HG03108 (cell line): ENCODE measurements at regions not wholly inside any gene's neighbourhood (a gene's known extent, or its start where the extent isn't known, plus 50 kb on each side); places are given as distances from the start of the nearest gene placed in this dataset.
"Not testable (repeated sequence)": the region's sequence is repeated elsewhere in the genome, so short reads cannot be mapped to it uniquely, and the experiment has no call there.

Source experiments
- ATAC-seq: cut with Tn5 transposase; IDR thresholded peaks from one replicate; pipeline ENCODE4 v1.9.1; 2021; ENCODE audit warnings: moderate library complexity; ENCODE audit not compliant: unreplicated experiment

DNA sequence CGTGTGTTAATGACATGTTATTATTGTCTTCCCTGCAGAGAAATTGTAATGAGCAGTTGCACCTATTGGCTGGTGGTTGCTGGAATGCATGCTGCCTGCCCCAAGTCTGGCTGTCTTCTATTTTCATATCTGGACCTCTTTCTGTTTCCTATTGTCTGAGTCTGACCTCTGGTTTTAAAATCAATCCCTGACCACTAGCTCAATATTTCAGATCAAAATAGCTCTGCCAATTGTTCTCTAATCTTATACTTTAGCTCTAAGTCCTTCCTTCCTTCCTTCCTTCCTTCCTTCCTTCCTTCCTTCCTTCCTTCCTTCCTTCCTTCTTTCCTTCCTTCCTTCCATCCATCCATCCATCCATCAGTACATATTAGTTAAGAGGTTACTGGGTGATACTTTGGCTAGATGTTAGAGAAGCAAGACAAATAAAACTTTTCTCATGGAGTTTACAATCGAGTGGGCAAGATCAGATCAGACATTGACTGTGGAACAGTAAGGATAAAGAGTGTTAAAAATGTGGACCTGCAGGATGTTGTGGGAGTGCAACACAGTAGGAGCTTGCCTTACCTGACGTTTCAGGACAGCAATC lies 417.1 kb downstream of the SOCS6 start:
- no peak for ATAC-seq

DNA sequence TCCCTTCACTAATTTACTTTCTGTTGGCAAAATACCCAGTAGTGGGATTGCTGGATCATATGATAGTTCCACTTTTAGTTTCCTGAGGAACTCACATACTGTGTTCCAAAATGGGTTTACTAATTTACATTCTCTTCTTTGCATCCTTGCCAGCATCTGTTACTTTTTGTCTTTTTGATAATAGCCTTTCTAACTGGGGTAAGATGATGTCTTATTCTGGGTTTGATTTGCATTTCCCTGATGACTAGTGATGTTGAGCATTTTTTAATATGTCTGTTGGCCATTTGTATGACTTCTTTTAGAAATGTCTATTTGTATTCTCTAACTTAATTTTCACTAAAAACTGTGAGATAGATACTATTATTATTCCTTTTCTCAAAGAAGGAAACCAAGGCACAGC lies 411.7 kb downstream of the SOCS6 start:
- no peak for ATAC-seq

DNA sequence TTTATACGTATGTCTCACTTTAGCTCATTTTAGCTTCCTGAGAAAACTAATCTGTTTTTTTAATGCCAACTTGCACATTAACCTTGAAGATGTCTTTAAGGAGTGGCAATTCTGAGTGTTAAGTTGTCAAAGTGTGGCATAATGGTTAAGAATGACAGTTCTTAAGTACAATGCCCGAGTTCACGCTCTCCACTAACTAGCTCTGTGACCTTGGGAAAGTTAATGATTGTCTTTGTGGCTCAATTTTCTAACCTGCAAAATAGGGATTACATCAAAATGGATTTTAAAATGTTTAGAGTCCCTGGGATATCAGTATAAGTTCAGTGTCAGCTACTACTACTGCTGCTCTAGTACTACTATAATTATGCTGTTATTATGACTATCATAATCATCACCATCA lies 409.7 kb downstream of the SOCS6 start:
- ATAC-seq, result no peak

DNA sequence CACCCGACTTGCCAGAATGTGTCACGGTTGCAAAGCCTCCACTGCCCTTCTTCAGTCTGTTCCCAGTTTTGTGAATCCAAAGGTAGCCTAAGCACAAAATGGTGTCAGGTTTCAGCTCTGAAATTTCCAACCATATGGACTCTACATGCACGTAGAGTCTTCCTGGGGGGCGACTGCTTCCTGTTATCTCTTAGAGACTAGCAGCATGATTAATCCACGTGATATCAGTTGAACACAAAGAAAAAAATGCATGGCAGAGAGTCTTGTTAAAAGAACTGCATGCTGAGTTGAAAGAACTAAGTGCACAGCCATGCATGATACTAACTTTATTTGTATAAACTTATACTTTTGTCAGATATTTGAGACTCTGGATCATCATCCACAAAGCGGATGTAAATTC lies 404.4 kb downstream of the SOCS6 start:
- ATAC-seq, result no peak

DNA sequence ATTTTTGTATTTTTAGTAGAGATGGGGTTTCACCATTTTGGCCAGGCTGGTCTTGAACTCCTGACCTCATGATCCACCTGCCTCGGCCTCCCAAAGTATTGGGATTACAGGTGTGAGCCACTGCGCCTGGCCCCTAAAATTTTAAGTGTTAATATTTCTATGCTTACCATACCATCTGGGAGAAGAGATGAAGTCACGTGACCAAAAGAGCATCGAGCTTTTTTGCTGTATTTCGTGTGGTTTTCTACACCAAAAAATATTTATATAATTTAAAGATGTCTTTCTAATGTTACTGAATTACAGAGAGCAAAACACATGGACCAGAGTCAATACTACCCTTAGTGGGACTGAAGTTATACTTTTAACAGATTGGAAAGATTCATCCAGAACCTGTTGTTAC lies 400.9 kb downstream of the SOCS6 start:
- ATAC-seq, result not testable (repeated sequence)

DNA sequence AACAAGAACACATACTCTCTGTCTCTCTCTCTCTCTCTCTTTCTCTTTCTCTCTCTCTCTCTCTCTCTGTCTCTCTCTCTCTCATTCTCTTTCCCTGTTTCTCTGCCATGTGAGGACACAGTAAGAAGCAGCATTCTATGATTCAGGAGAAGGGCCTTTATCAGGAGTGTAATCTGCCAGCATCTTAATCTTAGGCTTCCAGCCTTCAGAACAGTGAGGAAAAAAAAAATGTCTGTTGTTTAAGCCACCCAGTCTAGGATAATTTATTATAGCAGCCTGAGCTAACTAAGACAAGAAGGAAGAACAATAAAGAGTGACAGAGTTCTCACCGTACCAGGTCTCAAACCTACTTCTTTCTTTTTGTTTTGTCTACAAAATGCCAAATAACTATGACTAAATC lies 399.4 kb downstream of the SOCS6 start:
- no peak for ATAC-seq

DNA sequence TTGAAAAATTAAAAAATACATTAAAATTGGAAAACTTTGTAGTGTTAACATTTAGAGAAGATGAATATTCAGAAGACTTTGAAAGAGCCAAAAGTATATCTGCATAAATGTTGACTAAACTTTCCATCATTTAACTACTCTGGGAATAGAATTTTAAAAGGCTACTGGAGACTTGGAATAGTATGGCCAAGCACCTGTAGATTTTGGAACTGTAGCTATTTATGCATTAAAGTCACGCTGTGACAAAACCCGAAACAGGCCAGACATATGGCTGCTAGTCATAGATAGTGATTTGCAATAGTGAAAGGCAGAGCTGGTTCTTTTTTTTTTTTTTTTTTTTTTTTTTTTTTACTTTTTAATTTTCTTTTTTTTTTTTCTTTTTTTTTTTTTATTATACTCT lies 396.0 kb downstream of the SOCS6 start:
- ATAC-seq, result no peak

DNA sequence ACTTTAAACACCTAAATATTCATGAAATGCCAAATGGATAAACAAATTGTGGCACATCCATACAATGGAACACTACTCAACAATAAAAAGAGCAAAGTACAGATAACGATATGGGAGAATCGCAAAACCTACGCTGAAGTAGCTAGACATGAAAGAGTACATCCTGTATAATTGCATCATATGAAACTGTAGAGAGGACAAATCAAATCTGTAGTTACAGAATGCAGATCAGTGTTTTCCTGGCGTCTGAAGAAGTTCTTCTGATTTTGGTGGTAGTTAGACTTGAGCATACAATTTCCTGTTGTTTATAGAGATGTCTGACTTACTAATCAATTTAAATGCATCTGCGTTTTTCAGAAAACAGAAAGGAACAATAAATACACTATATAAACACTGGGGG lies 394.4 kb downstream of the SOCS6 start:
- ATAC-seq, result no peak

DNA sequence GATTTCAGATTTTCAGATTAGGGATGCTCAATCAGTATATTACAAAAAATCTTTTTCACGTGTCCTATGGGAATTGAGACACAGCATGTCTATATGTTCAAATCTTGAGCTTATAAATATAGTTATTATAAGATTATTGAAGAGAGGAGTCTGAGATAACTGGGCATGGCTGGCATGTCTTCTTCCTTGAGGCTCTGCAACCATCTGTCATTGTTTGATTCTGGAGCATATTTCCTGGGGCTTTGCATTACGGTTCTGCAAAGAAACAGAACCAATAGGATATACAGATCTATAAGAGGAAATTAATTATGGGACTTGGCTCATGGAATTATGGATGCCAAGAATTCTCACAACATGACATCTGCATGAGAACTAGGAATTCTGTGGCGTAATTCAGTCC lies 386.1 kb downstream of the SOCS6 start:
- no peak for ATAC-seq

DNA sequence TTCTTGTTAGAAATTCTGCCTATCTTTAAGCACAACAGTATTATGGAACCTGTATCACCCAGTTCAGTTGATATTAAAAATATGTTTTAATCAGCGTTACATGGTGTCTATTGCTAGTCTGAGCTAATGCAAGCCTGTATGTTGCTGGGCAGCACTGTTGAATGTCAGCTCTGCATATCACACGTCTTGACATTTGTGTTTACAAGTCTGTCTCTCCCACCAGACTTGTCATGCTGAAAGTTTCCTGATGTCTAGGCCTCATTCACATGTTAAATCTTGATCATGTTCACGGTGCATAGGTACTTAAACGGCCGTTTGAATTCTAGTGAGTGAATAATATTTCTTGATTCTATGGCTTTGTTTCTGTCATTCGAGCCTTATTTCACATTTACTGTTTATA lies 385.0 kb downstream of the SOCS6 start:
- no peak for ATAC-seq

DNA sequence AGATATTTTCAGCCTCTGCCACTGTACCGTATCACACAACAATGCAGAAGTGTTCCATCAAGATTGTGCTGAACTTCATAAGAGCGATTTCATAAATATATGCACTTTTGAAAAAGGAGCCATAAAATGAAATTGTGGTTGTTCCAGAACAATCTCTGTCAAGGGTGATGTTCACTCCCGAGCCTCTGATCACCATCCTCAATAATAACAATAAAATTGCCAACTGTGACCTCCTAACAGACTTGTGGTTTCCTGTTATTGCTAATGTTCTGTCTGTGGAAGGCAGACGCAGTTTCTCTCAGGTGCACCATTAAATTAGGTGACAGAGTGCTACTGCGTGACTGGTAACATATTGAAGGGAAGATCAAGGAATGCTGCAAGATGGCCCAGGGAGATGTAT lies 383.7 kb downstream of the SOCS6 start:
- ATAC-seq, result no peak

DNA sequence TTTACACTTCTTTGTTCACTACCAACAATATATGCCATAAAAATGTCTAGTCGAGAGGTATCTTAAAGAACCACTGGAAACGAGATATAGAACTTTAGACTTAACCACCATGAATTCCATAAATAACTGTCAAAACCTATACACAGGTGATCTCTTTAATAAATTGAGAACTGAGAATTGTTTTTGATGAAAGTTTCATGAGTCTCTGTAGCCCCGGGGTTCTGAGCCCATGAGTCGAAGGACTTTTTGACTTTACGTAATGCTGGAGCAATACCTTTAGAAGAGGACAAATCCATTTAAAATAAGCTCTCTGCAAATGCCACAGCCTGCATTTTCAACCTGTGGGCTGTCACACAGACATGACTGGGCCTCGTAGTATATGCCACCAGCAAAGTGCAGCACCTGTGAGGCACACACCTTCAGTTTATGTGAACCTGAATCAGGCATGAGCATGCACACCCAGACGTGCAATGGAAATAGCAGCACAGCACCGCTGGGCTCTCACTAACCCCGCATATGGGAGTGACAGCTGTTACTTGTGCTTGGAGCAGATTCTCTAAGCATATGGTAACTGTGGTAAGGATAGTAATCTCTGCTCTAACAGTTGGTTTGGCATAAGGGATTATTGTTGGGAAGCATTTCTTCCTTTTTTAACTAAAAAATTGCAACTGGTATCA lies 383.2 kb downstream of the SOCS6 start:
- no peak for ATAC-seq

DNA sequence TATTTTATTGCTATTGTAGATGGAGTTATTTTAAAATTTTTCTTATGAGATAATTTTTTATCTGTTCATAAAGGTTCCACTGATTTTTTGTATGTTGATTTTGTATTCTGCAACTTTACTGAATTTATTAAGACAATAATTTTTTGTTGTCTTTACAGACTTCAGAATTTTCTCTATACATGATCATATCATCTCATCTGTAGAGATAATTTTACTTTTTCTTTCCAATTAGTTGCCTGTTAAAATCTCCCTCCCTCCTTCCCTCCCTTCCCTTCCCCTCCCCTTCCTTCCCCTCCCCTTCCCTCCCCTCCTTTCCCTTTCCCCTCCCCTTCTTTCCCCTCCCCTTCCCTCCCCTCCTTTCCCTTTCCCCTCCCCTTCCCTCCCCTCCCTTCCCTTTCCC lies 378.1 kb downstream of the SOCS6 start:
- ATAC-seq, result no peak

DNA sequence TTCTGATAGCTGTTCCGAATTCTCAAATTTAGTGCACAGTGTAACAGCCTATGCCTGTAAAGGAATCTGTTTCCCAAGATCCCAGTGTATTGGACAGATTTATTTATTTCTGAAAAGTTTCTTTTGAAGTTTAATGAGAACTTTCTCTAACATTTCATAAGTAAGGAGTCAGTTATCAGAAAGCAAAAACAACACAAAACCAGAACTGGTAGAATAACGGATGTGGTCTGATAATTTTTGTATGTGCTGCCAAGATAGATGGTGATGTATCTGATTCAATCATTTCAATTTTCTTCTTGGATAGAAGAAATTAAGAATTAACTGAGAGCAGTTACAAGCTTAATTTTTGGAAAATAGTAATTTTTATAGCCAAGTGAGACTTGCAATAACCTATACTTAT lies 374.3 kb downstream of the SOCS6 start:
- ATAC-seq, result no peak

DNA sequence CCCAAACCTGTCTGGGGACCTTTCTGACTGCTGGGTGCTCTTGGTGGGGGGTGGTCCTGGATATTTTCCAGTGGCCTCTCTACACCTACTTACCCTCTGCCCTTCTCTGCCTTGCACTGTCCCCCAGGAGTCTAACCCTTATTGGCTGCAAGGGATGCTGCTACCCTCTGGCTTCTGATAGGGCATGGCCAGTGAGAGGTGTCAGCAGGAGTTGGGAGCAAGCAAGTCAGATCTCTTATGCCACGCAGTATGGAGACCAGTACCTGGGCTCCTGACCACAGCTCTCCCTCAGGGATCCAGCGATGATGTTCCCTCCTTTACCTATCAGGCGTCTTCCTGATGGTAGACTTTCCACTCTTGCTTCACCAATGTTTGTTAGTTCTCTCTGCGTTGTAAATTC lies 373.7 kb downstream of the SOCS6 start:
- no peak for ATAC-seq

DNA sequence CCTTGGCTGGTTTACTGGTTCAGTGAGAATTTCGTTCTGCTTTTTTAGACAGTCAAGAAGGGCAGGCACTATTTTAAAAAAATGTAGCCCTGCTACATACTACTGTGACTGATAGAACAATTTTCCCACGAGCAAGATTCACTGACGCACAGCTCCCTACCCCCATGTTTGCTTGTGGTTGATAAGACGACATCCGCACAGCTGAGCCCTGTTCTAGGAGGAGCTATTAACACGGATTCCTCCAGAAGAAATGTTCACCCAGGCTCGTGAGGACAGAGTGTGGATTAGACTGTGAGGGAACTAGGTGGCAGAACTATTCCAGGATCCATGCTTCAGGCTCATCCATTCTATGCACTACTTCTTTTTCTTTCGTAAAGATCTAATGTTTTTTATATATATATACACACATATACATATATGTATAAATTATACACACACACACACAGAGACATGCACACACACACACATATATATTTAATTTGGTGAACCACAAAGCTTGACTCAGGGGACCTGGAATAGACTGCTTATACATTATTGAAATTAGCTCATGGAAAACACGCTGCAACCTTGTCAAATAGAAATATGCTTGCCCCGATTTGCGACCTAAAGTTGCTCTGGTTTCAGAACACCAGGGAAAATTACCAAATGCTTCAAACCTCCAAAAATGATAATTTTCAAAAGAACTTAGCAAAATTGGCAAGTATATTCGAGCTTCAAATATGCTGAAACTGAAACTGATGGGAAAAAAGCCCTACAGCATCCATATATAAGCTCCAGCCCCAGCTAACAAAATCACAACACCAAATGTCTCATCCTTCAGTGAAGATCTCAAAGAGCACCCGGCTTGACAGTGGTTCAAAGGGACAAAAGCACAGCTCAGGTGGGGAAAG lies 370.4 kb downstream of the SOCS6 start:
- no peak for ATAC-seq

DNA sequence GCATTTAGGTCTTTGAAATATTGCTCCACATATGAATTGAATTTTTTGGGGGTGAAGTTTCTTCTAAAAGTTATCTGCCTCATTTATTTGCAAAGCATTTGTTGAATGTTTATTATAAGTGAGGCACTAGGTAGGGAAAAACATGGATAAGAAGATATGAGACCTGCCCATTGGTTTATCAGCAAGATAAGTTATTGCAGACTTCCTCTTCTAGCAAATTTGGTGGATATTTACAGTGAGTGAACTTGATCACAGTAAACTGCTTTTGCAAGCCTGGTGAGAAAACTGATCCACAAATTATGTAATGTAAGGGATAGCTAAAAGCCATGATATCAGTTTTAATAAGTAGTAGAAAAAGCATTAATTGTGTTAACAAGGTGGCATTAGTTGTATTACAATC lies 364.8 kb downstream of the SOCS6 start:
- no peak for ATAC-seq

DNA sequence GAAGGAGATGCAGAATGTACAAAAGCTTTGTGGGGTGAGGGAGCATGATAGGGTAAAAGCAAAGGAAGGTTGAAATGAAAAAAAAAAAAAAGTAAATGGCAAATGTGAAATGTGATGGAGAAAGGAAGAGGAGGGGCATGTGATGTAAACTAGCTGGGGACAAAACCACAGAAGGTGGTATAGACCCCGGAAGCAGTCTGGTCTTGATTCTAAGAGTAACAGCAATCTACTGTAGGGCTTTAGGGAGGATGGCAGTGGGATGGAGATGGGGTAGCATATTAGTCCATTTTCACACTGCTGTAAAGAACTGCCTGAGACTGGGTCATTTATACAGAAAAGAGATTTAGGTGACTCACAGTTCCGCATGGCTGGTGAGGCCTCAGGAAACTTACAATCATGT lies 362.0 kb downstream of the SOCS6 start:
- ATAC-seq, result no peak

DNA sequence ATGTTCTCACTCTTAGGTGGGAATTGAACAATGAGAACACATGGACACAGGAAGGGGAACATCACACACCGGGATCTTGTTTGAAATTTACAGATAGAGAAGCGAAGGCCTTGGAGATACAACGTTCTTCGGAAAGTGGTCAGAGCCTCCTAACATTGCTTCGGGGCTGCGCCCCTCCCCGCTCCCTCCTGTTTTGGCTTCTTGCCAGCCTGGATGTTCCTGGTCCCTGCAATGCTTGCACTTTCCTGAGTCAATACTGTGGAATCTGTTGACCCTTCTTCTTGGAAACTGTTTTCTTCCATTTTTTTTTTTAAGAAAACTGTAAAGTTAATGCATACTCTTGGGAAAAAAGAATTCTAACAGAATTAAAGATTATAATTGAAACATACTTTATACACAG lies 360.8 kb downstream of the SOCS6 start:
- no peak for ATAC-seq

DNA sequence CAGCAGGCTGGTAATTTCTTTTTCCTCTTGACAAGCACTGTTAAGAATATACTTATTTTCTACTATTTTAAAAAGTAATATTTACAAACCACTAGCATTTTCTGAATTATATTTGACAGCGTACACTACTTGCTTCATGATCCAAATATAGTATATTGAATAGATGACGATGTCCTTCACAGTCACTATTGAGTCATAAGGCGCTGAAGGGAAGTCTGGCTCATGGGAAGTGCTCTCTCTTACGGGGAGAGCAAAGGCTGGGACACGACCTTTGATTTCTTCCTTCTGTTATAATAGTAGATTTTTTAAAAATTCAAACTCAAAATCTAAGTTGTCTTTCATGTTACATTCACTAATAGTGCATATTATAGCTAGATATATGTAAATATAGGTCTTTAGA lies 357.1 kb downstream of the SOCS6 start:
- ATAC-seq, result no peak

DNA sequence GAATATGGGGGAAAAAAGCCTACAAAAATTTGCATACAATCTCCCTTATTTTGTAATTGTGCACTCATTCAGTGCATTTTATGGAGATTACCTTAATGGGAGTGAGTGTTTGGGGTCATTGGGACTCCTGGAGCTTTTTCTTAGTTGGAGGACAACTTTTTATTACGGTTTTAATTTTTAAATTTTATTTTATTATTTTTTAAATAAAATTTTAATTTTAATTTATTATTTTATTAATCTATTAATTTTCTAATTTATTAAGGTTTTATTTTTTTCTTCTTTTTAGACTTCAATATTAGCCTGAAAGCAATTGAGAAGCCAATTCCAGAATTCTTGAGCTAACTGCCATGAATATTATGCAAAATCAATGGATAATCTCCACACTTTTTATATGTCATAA lies 355.0 kb downstream of the SOCS6 start:
- no peak for ATAC-seq

DNA sequence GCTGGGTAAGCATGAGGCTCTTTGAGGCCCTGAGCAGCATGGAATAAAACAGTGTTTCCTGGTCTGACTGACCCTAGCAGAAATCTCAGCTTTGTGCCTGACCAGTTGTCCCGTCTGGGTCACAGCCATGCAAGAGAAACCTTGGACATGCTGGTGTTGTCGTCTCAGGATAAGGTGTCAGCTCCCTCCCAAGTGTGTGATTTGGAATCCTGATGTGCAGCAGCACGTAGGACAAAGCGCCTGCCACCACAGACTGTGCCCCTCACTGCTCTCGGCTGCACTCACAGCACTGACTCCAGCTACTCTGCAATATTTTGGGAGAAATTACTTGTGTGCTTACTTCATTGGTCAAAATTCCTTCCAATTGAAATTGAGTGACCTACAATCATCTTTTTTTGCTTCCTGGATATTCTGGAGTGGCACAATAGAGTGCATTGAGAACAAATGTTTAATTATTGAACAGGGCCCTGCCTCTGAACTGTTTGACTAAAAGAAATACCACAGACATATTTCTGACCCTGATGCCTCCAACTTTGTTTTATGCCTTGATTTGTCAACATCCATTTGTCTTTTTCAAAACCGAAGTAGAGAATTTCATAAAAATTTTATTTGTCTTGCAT lies 352.4 kb downstream of the SOCS6 start:
- no peak for ATAC-seq
